IMR-90 (cell line): ENCODE measurements at regions not wholly inside any gene's neighbourhood (a gene's known extent, or its start where the extent isn't known, plus 50 kb on each side); places are given as distances from the start of the nearest gene placed in this dataset.

Source experiments
- ATAC-seq: fragments of 200-7000 bp; cut with Tn5 transposase; 2 replicates; pipeline ENCODE4 v1.9.1; 2020; ENCODE audit warnings: low read depth, mild to moderate bottlenecking, moderate library complexity
- BruUV-seq: library from RNA; stranded (reverse); fragments of 400-500 nt; replicated peaks from 2 replicates; lab custom pipeline; 2021; lab: Mats Ljungman, UMichigan
- CTCF ChIA-PET: fragments of 300-600 bp; formaldehyde crosslinking; extraction: SDS; loops from one replicate; lab custom pipeline; 2021; ENCODE audit warnings: antibody characterized with exemption; lab: Yijun Ruan, JAX
- POLR2A ChIA-PET: fragments of 300-600 bp; sonication (Branson Sonifier 250); formaldehyde crosslinking; loops from one replicate; lab custom pipeline; 2022; ENCODE audit warnings: antibody characterized with exemption; ENCODE audit not compliant: unreplicated experiment; lab: Charles Lee
- DNase-seq: peaks from one replicate; pipeline ENCODE4 v3.0.0; 2013
- H2AFZ ChIP-seq: replicated peaks from 2 replicates; pipeline ENCODE3; 2013; ENCODE audit warnings: low read length, mild to moderate bottlenecking; ENCODE audit not compliant: poor library complexity
- H2AK5ac ChIP-seq: 2 replicates; pipeline ENCODE4 v1.6.1; 2013; ENCODE audit warnings: low read depth, low read length, inconsistent platforms
- H2AK9ac ChIP-seq: replicated peaks from 2 replicates; pipeline ENCODE3; 2013; ENCODE audit warnings: mild to moderate bottlenecking, low read depth, low read length, moderate library complexity; ENCODE audit not compliant: poor library complexity
- H2BK120ac ChIP-seq: 2 replicates; pipeline ENCODE4 v1.6.1; 2013; ENCODE audit warnings: low read depth, low read length, inconsistent platforms
- H2BK15ac ChIP-seq: 3 replicates; pipeline ENCODE4 v1.6.1; 2013; ENCODE audit warnings: low read depth, low read length, inconsistent platforms
- H2BK20ac ChIP-seq: 2 replicates; pipeline ENCODE4 v1.6.1; 2013; ENCODE audit warnings: low read depth, mild to moderate bottlenecking, inconsistent platforms, low read length, moderate library complexity
- H2BK5ac ChIP-seq: 2 replicates; pipeline ENCODE4 v1.6.1; 2013; ENCODE audit warnings: mild to moderate bottlenecking, low read depth, low read length, inconsistent platforms; ENCODE audit not compliant: poor library complexity, severe bottlenecking
- H3K14ac ChIP-seq: replicated peaks from 2 replicates; pipeline ENCODE4 v1.6.1; 2013; ENCODE audit warnings: low read depth, low read length, inconsistent platforms
- H3K18ac ChIP-seq: 2 replicates; pipeline ENCODE4 v1.6.1; 2013; ENCODE audit warnings: low read depth, low read length, control low read depth
- H3K23ac ChIP-seq: 2 replicates; pipeline ENCODE4 v1.6.1; 2013; ENCODE audit warnings: low read depth, low read length, inconsistent platforms
- H3K27ac ChIP-seq: 2 replicates; pipeline ENCODE4 v1.5.1; 2013; ENCODE audit warnings: mild to moderate bottlenecking, control low read depth, low read length; ENCODE audit not compliant: insufficient read depth
- H3K27me3 ChIP-seq: 2 replicates; pipeline ENCODE4 v1.6.1; 2013; ENCODE audit warnings: low read length; ENCODE audit not compliant: control insufficient read depth, insufficient read depth
- H3K36me3 ChIP-seq: 2 replicates; pipeline ENCODE4 v1.6.1; 2013; ENCODE audit warnings: low read length, mixed read lengths; ENCODE audit not compliant: control insufficient read depth, insufficient read depth
- H3K4ac ChIP-seq: 2 replicates; pipeline ENCODE4 v1.6.1; 2013; ENCODE audit warnings: low read depth, low read length, inconsistent platforms
- H3K4me1 ChIP-seq: 2 replicates; pipeline ENCODE4 v1.6.1; 2013; ENCODE audit warnings: low read length, mixed read lengths; ENCODE audit not compliant: control insufficient read depth, insufficient read depth
- H3K4me2 ChIP-seq: 2 replicates; pipeline ENCODE4 v1.6.1; 2013; ENCODE audit warnings: low read depth, mild to moderate bottlenecking, control low read depth, low read length, moderate library complexity
- H3K4me3 ChIP-seq: 2 replicates; pipeline ENCODE4 v1.5.1; 2013; ENCODE audit warnings: low read depth, mild to moderate bottlenecking, control low read depth, low read length, moderate library complexity; ENCODE audit not compliant: insufficient read depth
- H3K56ac ChIP-seq: 2 replicates; pipeline ENCODE4 v1.6.1; 2013; ENCODE audit warnings: low read length, inconsistent platforms; ENCODE audit not compliant: insufficient read depth; ENCODE audit errors: extremely low read depth
- H3K79me1 ChIP-seq, 2 experiments: 2 replicates each; pipeline ENCODE4 v1.6.1; 2013; ENCODE audit warnings: low read length in 2 of 2, inconsistent platforms in 1 of 2, low read depth in 1 of 2
- H3K9ac ChIP-seq: 2 replicates; pipeline ENCODE4 v1.6.1; 2013; ENCODE audit warnings: low read depth, low read length, control low read depth
- H3K9me1 ChIP-seq: 2 replicates; pipeline ENCODE4 v1.6.1; 2013; ENCODE audit warnings: low read length, inconsistent platforms; ENCODE audit not compliant: insufficient read depth
- H3K9me3 ChIP-seq: 2 replicates; pipeline ENCODE4 v1.6.1; 2013; ENCODE audit warnings: low read length; ENCODE audit not compliant: control insufficient read depth, insufficient read depth
- H4K20me1 ChIP-seq: 2 replicates; pipeline ENCODE4 v1.6.1; 2013; ENCODE audit warnings: low read length, inconsistent platforms; ENCODE audit not compliant: insufficient read depth
- H4K5ac ChIP-seq: 2 replicates; pipeline ENCODE4 v1.6.1; 2013; ENCODE audit warnings: mild to moderate bottlenecking, low read depth, low read length, control low read depth
- H4K8ac ChIP-seq, 2 experiments: 2 replicates each; pipeline ENCODE4 v1.6.1; 2013; ENCODE audit warnings: low read depth in 2 of 2, low read length in 2 of 2, control low read depth in 1 of 2, inconsistent platforms in 1 of 2
- H4K91ac ChIP-seq: 2 replicates; pipeline ENCODE4 v1.6.1; 2013; ENCODE audit warnings: low read depth, low read length, inconsistent platforms; ENCODE audit not compliant: insufficient read depth
- BHLHE40 ChIP-seq: fragments of 150-350 bp; IDR thresholded peaks from 2 replicates; pipeline ENCODE4 v1.6.1; 2016; ENCODE audit warnings: mild to moderate bottlenecking, low read depth, low read length
- CEBPB ChIP-seq: IDR thresholded peaks from 2 replicates; pipeline ENCODE4 v1.6.1; 2012; ENCODE audit warnings: low read depth, low read length, improper control_type of control experiment
- CHD1 ChIP-seq: IDR thresholded peaks from 2 replicates; pipeline ENCODE4 v1.6.1; 2012; ENCODE audit warnings: low read depth, low read length, improper control_type of control experiment
- FOS ChIP-seq: fragments of 150-350 bp; IDR thresholded peaks from 2 replicates; pipeline ENCODE4 v1.6.1; 2016; ENCODE audit warnings: low read depth, low read length
- MAFK ChIP-seq: IDR thresholded peaks from 2 replicates; pipeline ENCODE4 v1.6.1; 2012; ENCODE audit warnings: low read depth, low read length, improper control_type of control experiment
- MAZ ChIP-seq: IDR thresholded peaks from 2 replicates; pipeline ENCODE4 v1.6.1; 2012; ENCODE audit warnings: low read depth, mild to moderate bottlenecking, low read length, improper control_type of control experiment, moderate library complexity, borderline replicate concordance
- MXI1 ChIP-seq: IDR thresholded peaks from 2 replicates; pipeline ENCODE4 v1.6.1; 2012; ENCODE audit warnings: low read depth, mild to moderate bottlenecking, low read length, moderate library complexity, borderline replicate concordance
- NFE2L2 ChIP-seq: fragments of 150-350 bp; IDR thresholded peaks from 2 replicates; pipeline ENCODE4 v1.6.1; 2016; ENCODE audit warnings: low read depth, mild to moderate bottlenecking, low read length
- RAD21 ChIP-seq: IDR thresholded peaks from 2 replicates; pipeline ENCODE4 v1.6.1; 2012; ENCODE audit warnings: low read length, improper control_type of control experiment
- RCOR1 ChIP-seq: IDR thresholded peaks from 2 replicates; pipeline ENCODE4 v1.6.1; 2012; ENCODE audit warnings: mild to moderate bottlenecking, low read length, improper control_type of control experiment; ENCODE audit not compliant: insufficient replicate concordance
- SMC3 ChIP-seq: fragments of 150-350 bp; IDR thresholded peaks from 2 replicates; pipeline ENCODE4 v1.6.1; 2016; ENCODE audit warnings: low read depth, mild to moderate bottlenecking, antibody characterized with exemption, low read length, moderate library complexity
- WGBS, 2 experiments: methylation state at CpG; one replicate each; pipeline versions ENCODE4 v1.1.5 to v1.1.7; 2013; ENCODE audit warnings: missing lambda C conversion rate in 2 of 2; ENCODE audit not compliant: insufficient read length in 1 of 2; ENCODE audit errors: extremely low coverage in 2 of 2; 5-methylcytosine and 5-hydroxymethylcytosine counted together
- dilution Hi-C: fragments of 300-500 bp; cut with HindIII; formaldehyde crosslinking; loops from one replicate; pipeline ENCODE4 v1.14.3; 2018; ENCODE audit warnings: low sequenced_read_pairs; ENCODE audit not compliant: unreplicated experiment
- in situ Hi-C: fragments of 300-500 bp; cut with MboI; formaldehyde crosslinking; loops from 3 replicates; pipeline ENCODE4 v1.14.3; 2019; ENCODE audit warnings: low sequenced_read_pairs, inconsistent platforms, mixed read lengths
- intact Hi-C: fragments of 100-400 bp; cut with micrococcal nuclease; formaldehyde crosslinking; loops from 2 replicates; pipeline ENCODE4 v1.10.0; 2022
- TF ChIP-seq, protein P1 (sequence below): conservative IDR thresholded peaks from 2 replicates; pipeline ENCODE4 v1.5.1; 2012; ENCODE audit warnings: mild to moderate bottlenecking, low read depth, low read length, improper control_type of control experiment
- TF ChIP-seq, protein P2 (sequence below): fragments of 150-350 bp; IDR thresholded peaks from 2 replicates; pipeline ENCODE4 v1.6.1; 2016; ENCODE audit warnings: low read depth, mild to moderate bottlenecking, low read length, moderate library complexity, borderline replicate concordance
- TF ChIP-seq, protein P3 (sequence below): fragments of 150-350 bp; IDR thresholded peaks from 2 replicates; pipeline ENCODE4 v1.6.1; 2017; ENCODE audit warnings: mild to moderate bottlenecking, antibody characterized with exemption, low read length, low read depth

DNA sequence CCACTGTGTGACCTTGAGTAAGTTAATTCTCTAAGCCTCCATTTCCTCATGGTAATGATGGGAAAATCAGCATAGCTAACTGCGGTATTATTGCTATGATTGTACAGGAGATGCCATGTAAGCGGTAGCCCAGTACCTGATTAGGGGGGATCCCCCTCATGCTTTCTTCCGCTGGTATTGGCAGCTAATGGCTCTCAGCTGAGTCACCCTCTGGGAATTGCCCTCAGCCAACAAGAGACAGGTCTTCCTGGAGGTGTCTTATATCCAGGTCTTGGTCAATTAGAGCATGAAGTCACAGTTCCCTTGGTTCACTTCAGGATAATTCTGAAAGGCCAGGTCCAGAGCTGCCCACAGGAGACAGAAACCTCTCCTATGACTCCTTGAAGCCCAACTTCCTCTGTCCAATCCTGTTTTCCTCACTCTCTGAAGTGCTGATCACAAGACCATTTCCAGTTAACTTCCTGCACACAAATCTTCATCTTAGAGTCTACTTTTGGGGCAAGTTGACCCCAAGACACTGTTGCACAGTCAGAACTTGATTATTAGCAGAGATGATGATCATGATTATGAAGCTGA, 724.7 kb upstream of the ZNF385D start:
- POLR2A ChIA-PET: no interaction called here
- no peak for DNase-seq
- WGBS, 2 experiments: no CpG with 5 or more reads among the region's 3 CpGs
- H3K36me3 ChIP-seq: no peaks in the 10 kb centered on the region
- no peak overlapping the region for H3K4ac ChIP-seq
- H3K27ac ChIP-seq: no peak overlapping the region
- H3K4me2 ChIP-seq: no peak overlapping the region
- no peak overlapping the region for H4K5ac ChIP-seq
- H3K56ac ChIP-seq: no peak overlapping the region
- peaks cover 8% of the 10 kb centered on the region; the same call in 1 of the 2 replicates for H3K9me3 ChIP-seq
- no peaks in the 10 kb centered on the region for H4K20me1 ChIP-seq
- dilution Hi-C loops: no loop called here
- H2BK120ac ChIP-seq: no peak overlapping the region
- CTCF ChIA-PET: no interaction called here
- H3K4me1 ChIP-seq: no peaks in the 10 kb centered on the region
- in situ Hi-C loops: no loop called here
- no peaks in the 10 kb centered on the region for H3K9me1 ChIP-seq
- H3K27me3 ChIP-seq: no peaks in the 10 kb centered on the region
- no peak overlapping the region for H2AK5ac ChIP-seq
- H3K18ac ChIP-seq: no peak overlapping the region
- H4K91ac ChIP-seq: no peak overlapping the region
- no peak overlapping the region for H2BK15ac ChIP-seq
- H4K8ac ChIP-seq: no peak overlapping the region
- H3K14ac ChIP-seq: no peak overlapping the region
- H2BK5ac ChIP-seq: no peak overlapping the region
- no peak overlapping the region for H3K4me3 ChIP-seq
- no peak overlapping the region for H2AK9ac ChIP-seq
- H3K23ac ChIP-seq: no peak overlapping the region
- intact Hi-C loops: no loop called here
- H3K9ac ChIP-seq: no peak overlapping the region
- ATAC-seq: no peak
- no peak overlapping the region for H2AFZ ChIP-seq
- no TSS peak for BruUV-seq
- H3K79me1 ChIP-seq: no peaks in the 10 kb centered on the region
- H2BK20ac ChIP-seq: no peak overlapping the region
- TF ChIP-seq, protein P1, sequence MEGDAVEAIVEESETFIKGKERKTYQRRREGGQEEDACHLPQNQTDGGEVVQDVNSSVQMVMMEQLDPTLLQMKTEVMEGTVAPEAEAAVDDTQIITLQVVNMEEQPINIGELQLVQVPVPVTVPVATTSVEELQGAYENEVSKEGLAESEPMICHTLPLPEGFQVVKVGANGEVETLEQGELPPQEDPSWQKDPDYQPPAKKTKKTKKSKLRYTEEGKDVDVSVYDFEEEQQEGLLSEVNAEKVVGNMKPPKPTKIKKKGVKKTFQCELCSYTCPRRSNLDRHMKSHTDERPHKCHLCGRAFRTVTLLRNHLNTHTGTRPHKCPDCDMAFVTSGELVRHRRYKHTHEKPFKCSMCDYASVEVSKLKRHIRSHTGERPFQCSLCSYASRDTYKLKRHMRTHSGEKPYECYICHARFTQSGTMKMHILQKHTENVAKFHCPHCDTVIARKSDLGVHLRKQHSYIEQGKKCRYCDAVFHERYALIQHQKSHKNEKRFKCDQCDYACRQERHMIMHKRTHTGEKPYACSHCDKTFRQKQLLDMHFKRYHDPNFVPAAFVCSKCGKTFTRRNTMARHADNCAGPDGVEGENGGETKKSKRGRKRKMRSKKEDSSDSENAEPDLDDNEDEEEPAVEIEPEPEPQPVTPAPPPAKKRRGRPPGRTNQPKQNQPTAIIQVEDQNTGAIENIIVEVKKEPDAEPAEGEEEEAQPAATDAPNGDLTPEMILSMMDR: no peak
- TF ChIP-seq MXI1 (no peak), MAZ (no peak), RCOR1 (no peak), FOS (no peak), CHD1 (no peak), BHLHE40 (no peak), SMC3 (no peak), CEBPB (no peak), NFE2L2 (no peak), RAD21 (no peak), MAFK (no peak)
- TF ChIP-seq, protein P2, sequence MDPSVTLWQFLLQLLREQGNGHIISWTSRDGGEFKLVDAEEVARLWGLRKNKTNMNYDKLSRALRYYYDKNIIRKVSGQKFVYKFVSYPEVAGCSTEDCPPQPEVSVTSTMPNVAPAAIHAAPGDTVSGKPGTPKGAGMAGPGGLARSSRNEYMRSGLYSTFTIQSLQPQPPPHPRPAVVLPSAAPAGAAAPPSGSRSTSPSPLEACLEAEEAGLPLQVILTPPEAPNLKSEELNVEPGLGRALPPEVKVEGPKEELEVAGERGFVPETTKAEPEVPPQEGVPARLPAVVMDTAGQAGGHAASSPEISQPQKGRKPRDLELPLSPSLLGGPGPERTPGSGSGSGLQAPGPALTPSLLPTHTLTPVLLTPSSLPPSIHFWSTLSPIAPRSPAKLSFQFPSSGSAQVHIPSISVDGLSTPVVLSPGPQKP: no peak
- TF ChIP-seq, protein P3, sequence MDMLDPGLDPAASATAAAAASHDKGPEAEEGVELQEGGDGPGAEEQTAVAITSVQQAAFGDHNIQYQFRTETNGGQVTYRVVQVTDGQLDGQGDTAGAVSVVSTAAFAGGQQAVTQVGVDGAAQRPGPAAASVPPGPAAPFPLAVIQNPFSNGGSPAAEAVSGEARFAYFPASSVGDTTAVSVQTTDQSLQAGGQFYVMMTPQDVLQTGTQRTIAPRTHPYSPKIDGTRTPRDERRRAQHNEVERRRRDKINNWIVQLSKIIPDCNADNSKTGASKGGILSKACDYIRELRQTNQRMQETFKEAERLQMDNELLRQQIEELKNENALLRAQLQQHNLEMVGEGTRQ: no peak
